HG03521 (cell line): ENCODE measurements at regions not wholly inside any gene's neighbourhood (a gene's known extent, or its start where the extent isn't known, plus 50 kb on each side); places are given as distances from the start of the nearest gene placed in this dataset.
"Not testable (repeated sequence)": the region's sequence is repeated elsewhere in the genome, so short reads cannot be mapped to it uniquely, and the experiment has no call there.

ENCODE experiments used
- ATAC-seq: cut with Tn5 transposase; IDR thresholded peaks from one replicate; pipeline ENCODE4 v1.9.1; 2021; ENCODE audit warnings: mild to moderate bottlenecking, moderate library complexity; ENCODE audit not compliant: unreplicated experiment

- ATAC-seq, result no peak
Measured at GRCh38 chr11:31959716-31960115, 131.2 kb upstream of the RCN1 start.

GRCh38 chr11:31958076-31958735, 132.7 kb upstream of the RCN1 start:
- peak; percentile 59 for ATAC-seq

GRCh38 chr11:31957674-31958073, 133.2 kb upstream of the RCN1 start:
- ATAC-seq, result no peak

GRCh38 chr11:31956310-31956709, 134.6 kb upstream of the RCN1 start:
- no peak for ATAC-seq

- no peak for ATAC-seq
Measured at GRCh38 chr11:31955838-31956237, 135.0 kb upstream of the RCN1 start.

- ATAC-seq, result no peak
Measured at GRCh38 chr11:31953803-31954327, 137.0 kb upstream of the RCN1 start.

- ATAC-seq, result not testable (repeated sequence)
Measured at GRCh38 chr11:31949733-31950200, 138.6 kb upstream of the PAX6 start.

- no peak for ATAC-seq
Measured at GRCh38 chr11:31947051-31947450, 135.9 kb upstream of the PAX6 start.

- ATAC-seq, result peak; percentile 91
Measured at GRCh38 chr11:31943056-31943780, 132.1 kb upstream of the PAX6 start.

- ATAC-seq, result no peak
Measured at GRCh38 chr11:31940371-31941037, 129.4 kb upstream of the PAX6 start.

GRCh38 chr11:31939004-31939403, 127.9 kb upstream of the PAX6 start:
- ATAC-seq, result no peak

- ATAC-seq, result no peak
Measured at GRCh38 chr11:31936312-31936711, 125.2 kb upstream of the PAX6 start.

- ATAC-seq, result no peak
Measured at GRCh38 chr11:31932879-31933278, 121.8 kb upstream of the PAX6 start.

GRCh38 chr11:31927982-31928381, 116.9 kb upstream of the PAX6 start:
- ATAC-seq, result no peak

- ATAC-seq, result no peak
Measured at GRCh38 chr11:31926816-31927528, 115.8 kb upstream of the PAX6 start.

GRCh38 chr11:31926106-31926505, 115.0 kb upstream of the PAX6 start:
- no peak for ATAC-seq

GRCh38 chr11:31922450-31922849, 111.3 kb upstream of the PAX6 start:
- no peak for ATAC-seq

- no peak for ATAC-seq
Measured at GRCh38 chr11:31921081-31921480, 110.0 kb upstream of the PAX6 start.

GRCh38 chr11:31919175-31919574, 108.1 kb upstream of the PAX6 start:
- ATAC-seq, result no peak

GRCh38 chr11:31915867-31916266, 104.7 kb upstream of the PAX6 start:
- ATAC-seq, result no peak

GRCh38 chr11:31913985-31914384, 102.9 kb upstream of the PAX6 start:
- ATAC-seq, result no peak
